GM04504 (cell line): ENCODE measurements at regions not wholly inside any gene's neighbourhood (a gene's known extent, or its start where the extent isn't known, plus 50 kb on each side); places are given as distances from the start of the nearest gene placed in this dataset.
"Not testable (repeated sequence)": the region's sequence is repeated elsewhere in the genome, so short reads cannot be mapped to it uniquely, and the experiment has no call there.

Experiments
- DNase-seq: peaks from one replicate; pipeline ENCODE4 v3.0.0-alpha.2; 2012; ENCODE audit warnings: low read depth

DNA sequence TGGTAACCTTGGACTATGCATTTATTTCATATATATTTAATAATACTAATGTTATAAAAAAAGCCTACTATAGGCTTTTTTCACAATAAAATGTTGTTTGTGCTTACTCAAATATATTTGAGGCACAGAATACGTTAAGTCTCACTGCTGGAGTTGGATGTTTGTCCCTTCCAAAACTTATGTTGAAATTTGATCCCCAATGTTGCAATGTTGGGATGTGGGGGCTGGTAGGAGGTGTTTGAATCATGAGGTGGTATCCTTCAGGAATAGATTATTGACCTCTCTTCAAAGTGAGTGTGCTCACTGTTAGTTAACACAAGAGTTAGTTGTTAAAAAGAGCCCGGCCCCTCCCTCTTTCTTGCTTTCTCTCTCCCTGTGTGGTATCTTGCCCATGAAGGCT, 1295.9 kb downstream of the JRKL start:
- no peak for DNase-seq

DNA sequence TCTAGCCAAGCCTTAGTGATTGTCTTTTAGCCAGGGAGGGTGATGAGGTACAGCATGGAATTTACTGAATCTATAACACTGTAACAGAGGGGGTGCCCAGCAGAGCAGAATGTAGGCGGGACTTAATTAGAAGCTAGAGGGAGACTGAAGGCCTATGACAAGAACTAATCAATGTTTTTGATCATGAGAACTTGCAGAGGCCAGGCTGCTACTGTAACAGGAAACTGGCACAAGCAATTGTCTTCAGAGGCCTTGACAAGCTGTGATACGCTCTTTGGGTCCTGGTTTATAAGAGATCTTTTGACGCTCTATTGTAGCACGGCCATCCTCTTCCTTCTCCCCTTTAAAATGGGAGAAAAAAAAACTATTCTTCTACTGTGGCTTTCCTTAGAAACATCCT, 1297.3 kb downstream of the JRKL start:
- DNase-seq = no peak

DNA sequence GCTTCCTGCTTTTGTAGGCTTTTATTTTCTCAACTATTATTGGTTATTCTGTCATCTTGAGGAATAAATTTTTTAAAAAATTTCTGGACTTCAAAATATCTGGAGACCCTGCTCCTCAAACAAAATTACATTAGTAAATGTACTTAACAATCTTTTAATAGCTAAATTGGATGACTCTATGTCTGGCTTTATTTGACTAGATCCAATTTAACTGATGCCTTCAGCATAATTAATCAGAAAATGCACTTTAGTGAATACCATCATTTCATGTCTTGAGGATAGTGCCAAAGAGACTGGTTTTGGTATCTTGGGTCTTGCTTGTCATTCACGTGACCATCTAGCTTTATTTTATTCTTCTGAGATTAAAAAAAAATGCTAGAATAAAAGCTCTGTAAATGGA, 1301.2 kb downstream of the JRKL start:
- no peak for DNase-seq

DNA sequence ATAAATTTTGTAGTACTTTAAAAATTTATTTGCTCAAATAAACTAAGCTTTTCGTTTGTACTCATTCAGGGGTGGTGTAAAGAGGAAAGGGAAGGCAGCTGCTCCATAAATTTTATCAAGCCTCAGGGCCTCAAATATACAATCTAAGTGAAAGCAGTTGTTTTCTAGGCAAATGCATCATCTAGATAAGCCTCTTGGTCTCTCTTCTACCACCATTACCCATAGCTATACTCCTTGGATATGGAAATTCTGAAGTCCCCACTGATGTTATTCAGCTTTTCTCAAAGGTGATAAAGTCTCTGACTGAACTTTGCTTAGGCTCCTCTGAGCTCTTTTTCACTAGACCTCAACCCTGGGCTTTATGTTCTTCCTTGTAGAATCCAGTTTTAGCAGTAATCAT, 1313.1 kb downstream of the JRKL start:
- no peak for DNase-seq

DNA sequence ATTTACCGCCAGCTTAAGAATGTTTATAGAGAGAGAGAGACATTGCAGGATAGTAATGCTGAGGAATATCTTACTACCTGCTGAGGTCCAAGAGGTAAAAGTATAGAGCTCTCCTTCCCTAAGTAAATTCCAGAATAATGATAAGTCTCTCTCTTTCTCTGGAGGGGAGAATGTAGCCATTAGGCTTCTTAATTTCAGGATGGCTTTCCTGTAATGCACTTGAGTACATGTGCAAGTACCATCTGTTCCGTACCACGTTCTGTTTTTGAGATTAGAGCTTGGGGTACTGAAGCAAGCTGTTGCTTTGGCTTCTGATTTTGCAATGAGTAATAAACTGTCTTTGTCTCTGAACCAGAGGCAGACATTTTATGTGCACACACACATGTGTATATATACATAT, 1314.0 kb downstream of the JRKL start:
- DNase-seq = no peak

DNA sequence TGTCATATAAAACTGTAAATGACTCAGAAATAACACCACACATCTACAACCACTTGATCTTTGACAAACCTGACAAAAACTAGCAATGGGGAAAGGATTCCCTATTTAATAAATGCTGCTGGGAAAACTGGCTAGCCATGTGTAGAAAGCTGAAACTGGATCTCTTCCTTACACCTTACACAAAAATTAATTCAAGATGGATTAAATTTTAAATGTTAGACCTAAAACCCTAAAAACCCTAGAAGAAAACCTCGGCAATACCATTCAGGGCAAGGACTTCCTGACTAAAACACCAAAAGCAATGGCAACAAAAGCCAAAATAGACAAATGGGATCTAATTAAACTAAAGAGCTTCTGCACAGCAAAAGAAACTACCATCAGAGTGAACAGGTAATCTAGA, 1315.3 kb upstream of the CNTN5 start:
- not testable (repeated sequence) for DNase-seq

DNA sequence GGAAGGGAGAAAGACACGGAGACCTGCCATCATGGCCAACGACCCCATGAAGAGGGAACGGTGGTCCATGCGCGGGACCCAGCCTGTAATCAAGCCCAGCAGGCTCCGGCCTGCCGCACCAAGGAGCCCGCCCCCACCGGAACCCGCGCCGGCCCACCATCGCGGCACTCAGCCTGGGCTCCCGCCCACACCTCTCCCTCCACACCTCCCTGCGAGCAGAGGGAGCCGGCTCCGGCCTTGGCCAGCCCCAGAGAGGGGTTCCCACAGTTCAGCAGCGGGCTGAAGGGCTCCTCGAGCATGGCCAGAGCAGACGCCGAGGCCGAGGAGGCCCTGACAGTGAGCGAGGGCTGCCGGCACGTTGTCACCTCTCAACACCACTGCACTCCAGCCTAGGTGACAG, 1302.8 kb upstream of the CNTN5 start:
- DNase-seq = no peak

DNA sequence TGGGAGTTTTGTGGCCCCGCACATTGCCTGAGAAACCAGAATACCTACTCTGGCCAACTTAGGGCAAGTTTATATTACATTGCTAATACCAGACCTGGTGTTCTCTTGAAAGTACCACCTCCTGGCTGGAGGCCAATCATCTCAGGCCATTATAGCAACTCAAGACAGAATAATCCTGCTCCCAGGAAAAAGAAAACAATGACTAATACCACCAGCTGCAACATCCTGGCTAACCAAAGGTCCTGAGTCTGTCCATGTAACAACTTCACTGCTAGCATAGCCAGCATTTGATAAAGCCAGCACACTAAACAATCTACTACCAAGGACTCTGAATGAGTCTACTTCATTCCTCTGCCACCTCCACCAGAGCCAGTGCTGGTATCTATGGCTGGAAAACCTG, 1298.7 kb upstream of the CNTN5 start:
- no peak for DNase-seq

DNA sequence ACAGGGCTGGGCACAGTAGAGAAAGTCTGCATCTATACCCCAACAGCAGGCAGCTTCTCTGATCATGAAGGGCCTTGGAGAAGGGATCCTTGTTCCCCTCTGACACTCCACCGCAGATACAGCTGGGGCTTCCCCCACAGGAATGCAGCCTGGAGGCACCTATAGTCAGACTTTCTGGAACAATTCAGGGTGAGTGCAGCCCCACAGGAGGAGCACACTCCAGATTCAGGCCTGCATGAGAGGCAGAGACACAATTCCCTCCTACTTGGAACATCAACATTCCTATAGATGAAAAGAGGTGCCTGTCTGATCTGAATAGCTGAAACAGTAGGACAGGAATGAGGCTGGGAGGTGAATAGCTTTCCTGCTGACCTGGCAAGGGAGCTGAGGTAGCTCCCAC, 1298.0 kb upstream of the CNTN5 start:
- DNase-seq = no peak

DNA sequence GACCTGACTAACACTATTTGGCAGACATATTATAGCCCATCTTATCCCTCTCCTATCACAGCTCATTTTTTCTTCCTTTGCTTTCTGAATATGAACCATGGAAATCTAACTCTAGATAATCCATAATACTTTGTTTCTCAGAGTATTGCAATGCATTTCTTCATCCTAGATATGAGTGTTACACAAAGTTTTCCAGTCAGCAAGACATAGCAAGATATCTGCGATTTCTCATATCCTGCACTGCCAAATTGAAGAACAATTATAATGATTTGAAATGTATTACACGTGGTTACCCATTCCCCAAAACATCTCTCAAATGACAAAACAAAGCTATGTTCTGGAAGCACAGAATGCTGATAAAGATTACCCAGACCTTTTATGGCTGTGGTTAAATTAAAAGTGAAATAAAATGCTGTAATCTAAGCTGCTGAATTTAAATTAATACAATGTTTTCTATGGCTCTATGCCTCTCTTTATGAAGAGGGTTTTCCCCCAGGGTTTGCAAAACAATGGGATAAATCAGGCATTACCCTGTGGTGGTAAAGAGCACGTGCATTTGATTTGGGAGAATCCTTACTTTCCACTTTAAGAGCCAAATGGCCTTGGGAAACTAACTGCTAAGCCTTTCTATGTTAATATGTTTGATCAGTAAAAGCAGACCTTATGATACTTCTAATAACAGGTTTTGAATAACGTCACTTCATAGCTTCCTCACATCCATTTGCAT, 1291.0 kb upstream of the CNTN5 start:
- no peak for DNase-seq

DNA sequence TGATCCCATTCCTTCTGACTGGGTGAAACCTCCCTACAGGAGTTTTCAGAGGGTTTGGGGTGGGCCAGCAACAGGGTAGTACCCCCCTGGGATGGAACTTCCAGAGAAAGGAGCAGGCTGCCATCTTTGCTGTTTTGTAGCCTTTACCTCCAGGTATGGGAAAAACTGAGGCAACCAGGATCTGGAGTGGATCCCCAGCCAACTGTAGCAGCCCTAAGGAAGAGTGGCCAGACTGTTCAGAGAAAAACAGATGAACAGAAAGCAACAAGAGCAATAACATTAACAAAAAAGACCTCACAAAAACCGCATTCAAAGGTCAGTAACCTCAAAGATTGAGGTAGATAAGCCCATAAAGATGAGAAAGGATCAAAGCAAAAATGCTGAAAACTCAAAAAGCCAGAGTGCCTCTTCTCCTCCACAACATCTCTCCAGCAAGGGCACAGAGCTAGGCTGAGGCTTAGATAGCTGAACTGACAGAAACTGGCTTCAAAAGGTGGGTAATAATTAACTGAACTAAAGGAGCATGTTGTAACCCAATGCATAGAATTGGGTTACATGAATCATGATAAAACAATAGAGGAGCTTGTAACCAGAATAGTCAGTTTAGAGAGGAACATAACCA, 1288.6 kb upstream of the CNTN5 start:
- DNase-seq = no peak

DNA sequence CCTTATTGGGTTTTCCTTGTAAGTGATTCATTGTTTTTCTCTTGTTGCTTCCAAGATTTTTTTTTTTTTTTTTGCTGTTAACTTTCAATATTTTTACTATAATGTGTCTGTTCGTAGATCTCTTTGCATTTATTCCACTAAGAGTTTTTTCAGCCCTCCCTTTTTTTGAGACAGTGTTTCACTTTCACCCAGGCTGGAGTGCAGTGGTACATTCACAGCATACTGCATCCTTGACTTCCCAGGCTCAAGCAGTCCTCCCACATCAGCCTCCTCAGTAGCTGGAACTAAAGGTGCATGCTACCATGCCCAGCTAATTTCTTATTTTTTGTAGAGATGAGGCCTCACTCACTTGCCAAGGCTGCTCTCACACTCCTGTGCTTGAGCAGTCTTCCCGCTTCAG, 1282.0 kb upstream of the CNTN5 start:
- DNase-seq = no peak

DNA sequence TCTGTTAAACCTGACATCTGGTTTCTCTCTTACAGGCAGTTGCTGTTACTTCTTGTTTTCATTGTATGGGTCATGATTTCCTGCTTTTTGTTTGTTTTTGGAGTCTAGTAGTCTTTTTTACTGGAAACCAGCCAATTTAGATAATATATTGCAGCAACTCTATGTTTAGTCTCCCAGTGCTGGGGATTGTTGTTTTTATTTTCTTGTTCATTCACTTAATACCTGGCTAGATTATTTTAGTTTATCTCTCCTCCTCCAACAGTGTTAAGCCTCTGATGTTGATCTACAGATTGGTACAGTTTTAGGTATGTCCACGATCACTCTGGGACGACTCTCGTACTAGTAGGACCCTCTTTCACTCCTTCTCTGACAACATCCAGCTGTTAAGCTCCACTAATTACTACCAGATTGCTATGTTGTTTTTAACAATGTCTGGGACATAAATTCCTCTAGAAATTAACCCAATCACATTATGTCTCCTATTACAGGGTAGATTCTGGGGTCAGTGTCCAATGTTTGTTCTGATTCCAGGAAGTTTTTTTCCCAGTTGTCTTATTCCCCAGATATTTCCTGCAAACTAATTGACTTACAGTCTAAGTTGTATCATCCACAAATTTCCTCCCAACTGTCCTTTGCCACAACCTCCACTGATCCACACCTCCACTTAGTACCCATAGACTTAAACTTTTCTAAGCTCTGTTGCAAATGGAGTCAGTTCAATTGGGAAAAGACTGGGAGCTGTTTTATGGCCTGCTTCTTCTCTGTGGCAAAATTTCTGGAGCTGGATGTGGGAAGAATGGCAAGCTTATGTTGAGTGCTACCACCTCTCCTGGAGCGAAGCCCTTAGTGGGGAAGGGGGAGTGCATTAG, 1280.6 kb upstream of the CNTN5 start:
- DNase-seq = no peak

DNA sequence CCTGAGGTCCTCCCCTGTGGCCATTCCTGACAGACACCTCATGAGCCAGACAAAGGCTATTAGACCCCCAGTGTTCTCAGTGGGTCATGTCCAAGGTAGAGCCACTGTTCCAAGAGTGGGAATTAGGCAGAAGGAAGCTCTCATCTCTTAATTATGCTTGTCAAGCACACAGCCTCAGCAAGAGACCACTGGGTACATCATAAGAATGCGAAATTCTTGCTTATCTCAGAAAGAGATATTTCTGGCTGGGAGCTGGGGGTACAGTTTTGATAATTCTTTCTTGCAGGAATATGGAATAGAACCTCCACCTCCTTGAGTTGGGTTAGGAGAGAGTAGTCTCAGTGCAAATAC, 1280.0 kb upstream of the CNTN5 start:
- no peak for DNase-seq

DNA sequence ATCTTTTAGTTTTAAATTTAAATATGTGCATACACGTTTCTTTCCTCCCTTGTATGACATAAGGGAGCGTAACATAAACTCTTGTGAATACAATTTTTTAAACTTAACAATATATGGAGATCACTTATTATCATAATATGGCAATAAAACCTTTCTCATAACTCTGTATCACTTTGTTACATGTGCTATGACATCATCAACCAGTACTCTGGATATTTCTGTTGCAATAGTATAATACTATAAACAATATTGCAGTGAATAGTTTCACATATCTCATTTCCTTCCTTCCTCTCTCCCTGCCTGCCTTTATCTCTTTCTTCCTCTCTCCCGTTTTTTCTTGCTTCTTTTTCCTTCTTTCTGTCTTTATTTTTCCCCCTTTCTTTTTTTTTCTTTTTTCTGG, 1278.0 kb upstream of the CNTN5 start:
- DNase-seq = no peak

DNA sequence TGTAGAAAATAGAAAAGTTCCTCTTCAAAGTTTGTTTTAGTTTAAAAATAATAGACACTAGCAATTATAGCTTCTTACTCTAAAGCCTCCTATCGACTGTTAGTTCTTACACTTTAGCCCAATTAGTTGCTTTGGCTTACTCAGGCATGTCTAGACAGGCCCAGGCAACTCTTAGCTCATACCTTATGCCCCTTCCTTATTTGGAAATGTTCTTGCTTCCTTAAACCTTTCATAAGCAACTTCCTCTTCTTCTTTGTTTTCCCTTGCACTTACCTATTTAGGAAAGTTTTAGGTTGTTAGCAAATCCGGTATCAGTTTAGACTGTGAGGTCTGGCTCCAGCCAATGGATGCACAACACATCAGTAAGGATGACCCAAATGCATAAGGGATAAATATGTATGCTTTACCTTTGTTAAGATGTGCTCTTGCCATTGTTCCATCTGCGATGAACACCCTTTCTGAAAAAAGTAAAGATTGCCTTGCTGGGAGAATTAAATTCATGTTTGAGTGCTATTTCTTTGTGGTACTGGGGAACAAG, 1277.5 kb upstream of the CNTN5 start:
- DNase-seq = no peak

DNA sequence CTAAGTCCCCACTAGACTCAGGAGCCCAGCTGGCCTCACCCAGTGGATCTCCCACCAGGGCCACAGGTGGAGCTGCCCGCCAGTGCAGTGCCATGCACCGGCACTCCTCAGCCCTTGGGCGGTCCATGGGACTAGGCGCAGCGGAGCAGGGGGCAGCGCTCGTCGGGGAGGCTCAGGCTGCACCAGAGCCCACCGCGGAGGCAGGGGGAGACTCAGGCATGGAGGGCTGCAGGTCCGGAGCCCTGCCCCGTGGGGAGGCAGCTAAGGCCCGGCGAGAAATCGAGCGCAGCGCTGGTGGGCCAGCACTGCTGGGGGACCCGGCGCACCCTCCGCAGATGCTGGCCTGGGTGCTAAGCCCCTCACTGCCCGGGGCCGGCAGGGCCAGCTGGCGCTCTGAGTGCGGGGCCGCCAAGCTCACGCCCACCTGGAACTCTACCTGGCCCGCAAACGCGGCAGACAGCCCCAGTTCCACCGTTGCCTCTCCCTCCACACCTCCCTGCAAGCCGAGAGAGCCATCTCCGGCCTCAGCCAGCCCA, 1275.2 kb upstream of the CNTN5 start:
- DNase-seq = no peak

DNA sequence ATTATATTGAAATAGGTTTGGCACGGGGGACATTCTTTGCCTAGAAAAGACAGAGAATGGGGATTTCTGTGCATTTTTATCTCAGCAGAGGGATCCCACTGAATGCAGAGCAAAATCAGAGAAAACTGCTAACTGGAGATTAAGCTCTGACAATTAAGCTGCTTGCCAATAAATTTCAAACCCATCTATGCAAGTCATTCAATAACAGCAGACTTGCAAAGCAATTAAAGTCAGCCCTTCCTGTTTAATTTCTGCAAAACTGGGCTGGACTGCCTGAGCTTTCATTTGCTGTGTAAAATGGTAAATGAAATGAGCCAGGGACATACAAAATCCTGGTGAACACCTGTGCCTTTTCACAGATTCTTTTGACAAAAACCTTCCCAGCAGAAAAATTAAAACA, 1273.9 kb upstream of the CNTN5 start:
- DNase-seq = no peak

DNA sequence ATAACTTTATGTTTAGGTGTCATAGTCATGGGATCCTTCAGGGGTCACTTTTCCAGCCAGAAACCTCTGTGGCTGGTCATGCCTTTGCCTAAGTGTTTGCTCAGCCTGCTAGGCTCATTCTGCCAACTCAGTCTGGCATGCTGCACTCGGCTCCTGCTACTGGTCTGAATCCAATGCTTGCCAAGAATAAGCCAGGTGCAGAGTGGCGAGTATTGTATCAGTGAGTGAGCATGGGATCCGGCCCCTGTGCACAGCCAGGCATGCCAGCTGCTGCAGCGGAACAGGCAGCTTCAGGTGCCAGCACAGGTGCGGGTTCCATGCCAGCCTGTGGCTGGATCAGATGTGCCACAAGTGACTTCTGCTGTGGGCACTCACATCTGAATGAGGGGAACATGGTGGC, 1269.3 kb upstream of the CNTN5 start:
- no peak for DNase-seq

DNA sequence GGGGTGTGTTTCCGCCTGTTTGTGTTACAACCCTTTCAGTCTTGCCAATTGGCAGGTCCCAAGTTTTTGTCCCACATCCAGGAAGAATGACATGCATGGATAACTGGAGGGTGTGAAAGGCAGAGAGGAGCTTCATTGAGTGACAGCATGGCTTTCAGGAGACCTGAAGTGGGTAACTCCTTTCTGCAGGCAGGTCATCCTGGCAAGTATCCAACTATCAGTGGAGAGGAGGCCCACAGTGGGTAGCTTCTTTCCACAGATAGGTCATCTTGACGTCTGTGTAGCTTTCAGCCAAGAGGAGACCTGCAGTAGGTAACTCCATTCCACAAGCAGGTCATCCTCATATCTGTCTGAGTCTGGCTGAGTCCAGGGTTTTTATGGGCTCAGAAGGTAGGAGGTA, 1268.8 kb upstream of the CNTN5 start:
- DNase-seq = no peak

DNA sequence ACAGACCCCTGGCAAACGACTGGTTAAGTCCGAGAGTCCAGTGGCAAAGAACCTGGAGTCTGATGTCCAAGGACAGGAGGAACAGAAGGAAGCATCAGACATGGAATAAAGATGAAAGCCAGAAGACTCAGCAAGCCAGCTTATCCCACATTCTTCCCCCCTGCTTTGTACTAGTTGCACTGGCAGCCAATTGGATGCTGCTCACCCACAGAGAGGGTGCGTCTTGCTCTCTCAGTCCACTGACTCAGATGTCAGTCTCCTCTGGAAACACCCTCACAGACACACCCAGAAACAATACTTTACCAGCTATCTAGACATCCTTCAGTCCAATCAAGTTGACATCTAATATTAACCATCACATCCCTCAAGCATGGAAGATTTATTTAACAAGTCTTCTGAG, 1265.8 kb upstream of the CNTN5 start:
- no peak for DNase-seq

DNA sequence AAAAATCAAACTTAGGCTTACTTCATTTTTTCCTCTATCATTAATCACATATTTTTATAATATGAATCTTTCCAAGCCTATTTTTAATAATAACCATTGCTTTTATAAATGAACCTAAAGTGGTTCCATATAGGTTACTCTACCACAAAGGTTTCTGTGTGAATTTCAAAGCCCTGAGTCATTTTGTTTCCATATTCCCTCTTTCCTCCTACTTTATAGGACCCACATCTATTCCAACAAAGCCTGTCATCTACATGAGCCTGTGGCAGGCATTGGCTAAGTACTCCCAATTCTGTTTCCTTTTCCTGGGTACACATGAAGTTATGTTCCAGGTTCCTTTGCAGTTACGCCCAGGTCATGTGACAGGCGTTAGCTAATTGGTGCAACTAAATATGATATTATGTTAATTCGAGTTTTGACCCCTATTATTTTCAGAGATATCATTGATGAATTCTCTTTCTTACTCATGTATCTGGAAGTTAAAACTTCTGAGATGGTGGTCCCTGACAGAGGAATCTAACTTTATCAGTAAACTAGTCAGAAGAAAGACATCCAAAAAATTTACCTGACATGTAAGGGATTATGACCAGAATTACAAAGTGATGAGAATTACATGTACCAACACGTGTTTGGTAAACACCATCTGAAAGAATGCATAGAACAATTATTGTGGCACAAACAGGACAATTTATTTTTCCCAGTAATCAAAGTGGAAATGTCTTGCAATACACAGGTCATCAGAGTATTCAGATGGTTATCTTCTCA, 1264.0 kb upstream of the CNTN5 start:
- DNase-seq = no peak
